Adrenal gland (tissue), 9 donors: ENCODE measurements at regions not wholly inside any gene's neighbourhood (a gene's known extent, or its start where the extent isn't known, plus 50 kb on each side); places are given as distances from the start of the nearest gene placed in this dataset.
"Not testable (repeated sequence)": the region's sequence is repeated elsewhere in the genome, so short reads cannot be mapped to it uniquely, and the experiment has no call there.

Experiments used
- DNase-seq, 7 donors: peaks; one replicate each; pipeline ENCODE4 v3.0.0-alpha.2; 2019 to 2020
- H3K27ac ChIP-seq, 5 donors: fragments of 200-600 bp; sonication (generic) in 4 of 5; 1 replicate in 3 of 5; 2 replicates in 2 of 5; pipeline versions ENCODE4 v1.5.1 to v1.8.0; 2016 to 2020; ENCODE audit warnings: mild to moderate bottlenecking in 1 of 5
- H3K27me3 ChIP-seq: fragments of 200-600 bp; 2 replicates; pipeline ENCODE4 v1.8.0; 2021
- H3K36me3 ChIP-seq, 2 donors: fragments of 200-600 bp; replicated peaks in 1 of 2; 1 replicate in 1 of 2; 2 replicates in 1 of 2; pipeline versions ENCODE4 v1.5.1 to v1.8.0; 2018 to 2022
- H3K4me1 ChIP-seq, 2 donors: fragments of 200-600 bp; replicated peaks in 1 of 2; 1 replicate in 1 of 2; 2 replicates in 1 of 2; pipeline versions ENCODE4 v1.5.1 to v1.8.0; 2018 to 2021
- H3K4me3 ChIP-seq, 4 donors: fragments of 200-600 bp; sonication (generic) in 3 of 4; one replicate each; pipeline ENCODE4 v1.5.1; 2016 to 2018
- H3K9me3 ChIP-seq, 3 donors: fragments of 200-600 bp; sonication (generic) in 1 of 3; replicated peaks in 1 of 3; 1 replicate in 2 of 3; 2 replicates in 1 of 3; pipeline versions ENCODE4 v1.5.1 to v1.8.0; 2016 to 2021
- POLR2A ChIP-seq, 2 donors: fragments of 450-650 bp; IDR thresholded peaks; one replicate each; pipeline ENCODE4 v1.6.1; 2017; ENCODE audit warnings: antibody characterized with exemption in 2 of 2, mild to moderate bottlenecking in 2 of 2, moderate library complexity in 1 of 2
- WGBS, 4 donors: extraction: QIAGEN DNeasy Blood & Tissue Kit in 2 of 4; methylation state at CpG; one replicate each; pipeline versions ENCODE4 v1.1.5 to v1.1.7; 2013 to 2017; 5-methylcytosine and 5-hydroxymethylcytosine counted together
- intact Hi-C, 2 donors: fragments of 100-400 bp; cut with DNase I; formaldehyde crosslinking; loops; one replicate each; pipeline versions ENCODE4 v1.14.1 to v1.15.0; 2022 to 2023
- TF ChIP-seq, protein P1 (sequence below), 6 experiments: fragments of 450-650 bp in 4 of 6; fragments of 200-600 bp in 2 of 6; sonication (generic) in 1 of 6; IDR thresholded peaks; 1 replicate in 5 of 6; 2 replicates in 1 of 6; pipeline versions ENCODE4 v1.5.1 to v1.8.0; 2016 to 2021; ENCODE audit warnings: antibody characterized with exemption in 6 of 6, mild to moderate bottlenecking in 2 of 6, moderate library complexity in 1 of 6
- donor health status: healthy with polysubstance abuse.
- donor health status: Bipolar disorder and iron deficiency.
- donor health status: DM: yes; HTN: yes; CAD: no.
- donor health status: DM: no; HTN: no; CAD: no.
- donor health status: DM: no; HTN: no; CAD: no.

DNA sequence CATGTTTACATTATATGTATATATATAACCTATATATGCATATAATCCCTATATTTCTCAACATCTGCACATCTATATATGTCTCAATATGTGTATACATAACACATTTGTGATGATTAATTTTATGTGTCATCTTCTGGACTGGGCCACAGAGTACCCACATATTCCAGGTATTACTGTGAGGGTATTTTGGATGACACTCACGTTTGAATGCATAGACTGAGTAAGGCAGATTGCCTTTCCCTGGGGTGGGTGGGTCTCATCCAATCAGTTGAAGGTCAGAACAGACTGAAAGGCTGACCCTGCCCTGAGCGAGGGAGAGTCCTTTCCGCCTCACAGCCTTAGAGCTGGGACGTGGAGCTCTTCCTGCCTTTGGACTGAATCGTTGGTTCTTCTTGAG lies 295.2 kb upstream of the PFKP start:
- Histone ChIP-seq H3K4me3 (no peak overlapping the region), H3K9me3 (no peaks in the 10 kb centered on the region), H3K4me1 (no peaks in the 10 kb centered on the region), H3K27me3 (no peaks in the 10 kb centered on the region), H3K27ac (no peak overlapping the region), H3K36me3 (no peaks in the 10 kb centered on the region)
- DNase-seq = no peak
- no peak for TF ChIP-seq POLR2A (IDR thresholded peaks at IDR 0.05)
- TF ChIP-seq, protein P1, sequence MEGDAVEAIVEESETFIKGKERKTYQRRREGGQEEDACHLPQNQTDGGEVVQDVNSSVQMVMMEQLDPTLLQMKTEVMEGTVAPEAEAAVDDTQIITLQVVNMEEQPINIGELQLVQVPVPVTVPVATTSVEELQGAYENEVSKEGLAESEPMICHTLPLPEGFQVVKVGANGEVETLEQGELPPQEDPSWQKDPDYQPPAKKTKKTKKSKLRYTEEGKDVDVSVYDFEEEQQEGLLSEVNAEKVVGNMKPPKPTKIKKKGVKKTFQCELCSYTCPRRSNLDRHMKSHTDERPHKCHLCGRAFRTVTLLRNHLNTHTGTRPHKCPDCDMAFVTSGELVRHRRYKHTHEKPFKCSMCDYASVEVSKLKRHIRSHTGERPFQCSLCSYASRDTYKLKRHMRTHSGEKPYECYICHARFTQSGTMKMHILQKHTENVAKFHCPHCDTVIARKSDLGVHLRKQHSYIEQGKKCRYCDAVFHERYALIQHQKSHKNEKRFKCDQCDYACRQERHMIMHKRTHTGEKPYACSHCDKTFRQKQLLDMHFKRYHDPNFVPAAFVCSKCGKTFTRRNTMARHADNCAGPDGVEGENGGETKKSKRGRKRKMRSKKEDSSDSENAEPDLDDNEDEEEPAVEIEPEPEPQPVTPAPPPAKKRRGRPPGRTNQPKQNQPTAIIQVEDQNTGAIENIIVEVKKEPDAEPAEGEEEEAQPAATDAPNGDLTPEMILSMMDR (IDR thresholded peaks at IDR 0.05) = no peak
- 75 to 84% (median 81%) methylated on average over 5 of the region's 5 CpGs for WGBS, 4 donors
- intact Hi-C loops = no loop called here

GRCh38 chr10:2767293-2767692 lies 300.1 kb upstream of the PFKP start:
- 68 to 77% (median 72%) methylated on average over 5 of the region's 5 CpGs for WGBS, 4 donors
- H3K9me3 ChIP-seq, DNase-seq, H3K4me3 ChIP-seq, intact Hi-C loops, H3K27me3 ChIP-seq, H3K4me1 ChIP-seq, H3K36me3 ChIP-seq, H3K27ac ChIP-seq: not testable (repeated sequence)

GRCh38 chr10:2761971-2762370 lies 305.4 kb upstream of the PFKP start:
- no peak overlapping the region for H3K4me3 ChIP-seq
- H3K27me3 ChIP-seq = no peaks in the 10 kb centered on the region
- DNase-seq = no peak
- no peaks in the 10 kb centered on the region for H3K9me3 ChIP-seq
- WGBS, 4 donors = 75 to 88% (median 86%) methylated on average over 4 of the region's 4 CpGs
- no peak overlapping the region for H3K27ac ChIP-seq
- intact Hi-C loops = no loop called here
- TF ChIP-seq, protein P1 (IDR thresholded peaks at IDR 0.05) = no peak
- no peak for TF ChIP-seq POLR2A (IDR thresholded peaks at IDR 0.05)
- no peaks in the 10 kb centered on the region for H3K4me1 ChIP-seq
- H3K36me3 ChIP-seq = no peaks in the 10 kb centered on the region

GRCh38 chr10:2761311-2761710 lies 306.0 kb upstream of the PFKP start:
- Histone ChIP-seq H3K4me3 (no peak overlapping the region), H3K9me3 (no peaks in the 10 kb centered on the region), H3K36me3 (no peaks in the 10 kb centered on the region), H3K4me1 (no peaks in the 10 kb centered on the region), H3K27me3 (no peaks in the 10 kb centered on the region), H3K27ac (no peak overlapping the region)
- TF ChIP-seq, protein P1 (IDR thresholded peaks at IDR 0.05) = no peak
- 72 to 85% (median 83%) methylated on average over 10 of the region's 10 CpGs for WGBS, 4 donors
- intact Hi-C loops = no loop called here
- DNase-seq = no peak

DNA sequence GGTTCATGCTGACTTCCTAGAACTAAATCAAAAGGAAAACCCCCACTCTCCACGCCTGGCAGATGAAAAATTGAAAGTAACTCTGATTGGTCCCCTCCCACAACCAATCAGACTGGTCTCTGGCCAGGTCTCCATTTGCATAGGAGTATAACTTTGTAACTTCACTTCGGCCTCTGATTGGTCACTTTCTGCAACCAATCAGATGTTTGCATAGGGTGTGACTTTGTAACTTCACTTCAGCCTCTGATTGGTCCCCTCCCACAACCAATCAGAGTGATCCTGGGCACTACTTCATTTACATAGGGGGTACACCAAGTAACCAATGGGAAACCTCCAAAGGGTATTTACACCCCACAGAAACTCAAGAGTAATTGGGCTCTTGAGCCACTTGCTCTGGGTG lies 306.6 kb upstream of the PFKP start:
- Histone ChIP-seq H3K4me1 (no peaks in the 10 kb centered on the region), H3K27ac (no peak overlapping the region), H3K27me3 (no peaks in the 10 kb centered on the region), H3K36me3 (no peaks in the 10 kb centered on the region), H3K9me3 (no peaks in the 10 kb centered on the region), H3K4me3 (no peak overlapping the region)
- no peak for DNase-seq
- intact Hi-C loops = no loop called here
- TF ChIP-seq, protein P1 (IDR thresholded peaks at IDR 0.05) = no peak
- no peak for TF ChIP-seq POLR2A (IDR thresholded peaks at IDR 0.05)
- WGBS, 4 donors = 71 to 83% (median 78%) methylated on average over 2 of the region's 2 CpGs
